Stromal cell of bone marrow (primary cell): ENCODE measurements at regions not wholly inside any gene's neighbourhood (a gene's known extent, or its start where the extent isn't known, plus 50 kb on each side); places are given as distances from the start of the nearest gene placed in this dataset.

Experiments
- DNase-seq: peaks from one replicate; pipeline ENCODE4 v3.0.0-alpha.2; 2012; ENCODE audit warnings: low read depth

- DNase-seq: no peak
These were observed 1480.4 kb downstream of the BRD1 start for GRCh38 chr22:48347311-48347710.

- no peak for DNase-seq
These were observed 1480.8 kb downstream of the BRD1 start for GRCh38 chr22:48346911-48347310.

DNA sequence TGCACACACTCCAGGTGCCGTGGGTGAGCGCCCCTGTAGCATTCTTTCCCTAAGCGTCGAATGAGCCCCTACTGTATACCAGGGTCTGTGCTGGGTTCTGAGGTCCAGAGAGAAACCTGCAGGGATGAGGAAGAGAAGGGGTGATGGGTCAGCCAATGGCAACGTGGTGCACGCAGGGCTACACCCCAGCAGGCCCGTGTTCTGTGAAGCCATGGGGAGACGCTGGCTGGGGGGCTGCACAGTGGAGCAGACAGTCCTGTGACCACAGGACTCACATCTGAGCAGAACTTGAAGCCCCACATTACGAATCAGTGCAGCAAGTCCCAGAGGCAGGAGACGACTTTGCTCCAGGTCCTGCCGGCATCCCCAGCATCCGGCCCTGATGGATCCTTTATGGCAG lies 1481.4 kb downstream of the BRD1 start:
- no peak for DNase-seq

GRCh38 chr22:48345631-48346030 lies 1482.0 kb downstream of the BRD1 start:
- DNase-seq: no peak

DNA sequence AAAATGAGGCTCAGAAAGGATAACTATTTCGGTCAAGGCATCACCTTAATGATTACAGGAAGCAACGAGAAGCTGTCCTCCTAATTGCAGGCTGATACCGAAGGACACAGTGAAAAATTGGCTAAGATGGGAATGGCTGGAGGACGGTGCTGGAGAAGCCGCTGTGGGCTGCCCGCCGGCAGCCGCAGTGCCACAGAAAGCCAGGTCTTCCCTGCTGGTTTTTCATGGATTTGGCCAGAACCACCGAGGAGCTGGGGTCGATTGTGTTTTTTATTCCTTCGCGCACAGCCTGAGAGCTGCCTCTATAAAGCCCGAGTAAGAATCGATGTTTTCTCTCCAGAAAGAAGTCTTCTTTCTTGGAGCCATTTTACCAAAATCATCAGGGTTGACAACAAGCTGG lies 1484.2 kb downstream of the BRD1 start:
- no peak for DNase-seq

DNA sequence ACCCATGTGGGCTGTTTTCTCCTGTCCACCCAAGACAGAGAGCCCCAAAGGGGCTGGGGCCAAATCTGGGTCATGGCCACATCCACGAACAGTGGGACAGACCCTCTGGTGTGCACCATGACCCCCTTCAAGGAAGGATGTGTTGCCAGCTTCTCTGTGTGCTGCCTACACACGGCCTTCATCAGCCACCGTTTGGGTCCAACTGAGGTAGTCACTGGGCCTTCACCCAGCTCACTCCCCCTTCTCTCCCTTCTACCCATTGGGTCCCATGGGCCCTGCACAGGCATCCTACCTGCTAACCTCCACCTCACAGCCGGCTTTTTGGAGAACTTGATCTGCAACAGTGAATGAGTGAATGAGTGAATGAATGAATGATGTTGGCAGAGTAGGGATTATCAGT lies 1484.9 kb downstream of the BRD1 start:
- no peak for DNase-seq

DNA sequence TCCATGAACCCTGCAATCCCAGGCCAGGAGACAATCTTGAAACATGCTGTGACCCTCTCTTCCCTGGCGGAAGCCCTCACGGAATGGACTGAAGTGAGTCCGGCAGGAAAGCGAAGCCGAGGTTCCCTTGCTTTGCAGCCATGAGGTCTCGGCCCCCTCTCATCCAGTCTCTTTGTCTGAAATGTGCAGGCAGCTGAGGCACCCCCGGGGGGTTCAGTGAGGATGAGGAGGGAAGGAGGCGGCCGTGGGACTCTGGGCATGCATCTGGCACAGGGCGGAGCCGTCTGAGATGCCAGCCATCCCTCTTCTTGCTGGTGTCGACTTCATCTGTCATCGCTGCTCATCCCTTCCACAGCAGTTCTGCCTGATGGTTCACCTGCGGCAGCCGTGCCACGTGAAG lies 1485.7 kb downstream of the BRD1 start:
- no peak for DNase-seq

DNA sequence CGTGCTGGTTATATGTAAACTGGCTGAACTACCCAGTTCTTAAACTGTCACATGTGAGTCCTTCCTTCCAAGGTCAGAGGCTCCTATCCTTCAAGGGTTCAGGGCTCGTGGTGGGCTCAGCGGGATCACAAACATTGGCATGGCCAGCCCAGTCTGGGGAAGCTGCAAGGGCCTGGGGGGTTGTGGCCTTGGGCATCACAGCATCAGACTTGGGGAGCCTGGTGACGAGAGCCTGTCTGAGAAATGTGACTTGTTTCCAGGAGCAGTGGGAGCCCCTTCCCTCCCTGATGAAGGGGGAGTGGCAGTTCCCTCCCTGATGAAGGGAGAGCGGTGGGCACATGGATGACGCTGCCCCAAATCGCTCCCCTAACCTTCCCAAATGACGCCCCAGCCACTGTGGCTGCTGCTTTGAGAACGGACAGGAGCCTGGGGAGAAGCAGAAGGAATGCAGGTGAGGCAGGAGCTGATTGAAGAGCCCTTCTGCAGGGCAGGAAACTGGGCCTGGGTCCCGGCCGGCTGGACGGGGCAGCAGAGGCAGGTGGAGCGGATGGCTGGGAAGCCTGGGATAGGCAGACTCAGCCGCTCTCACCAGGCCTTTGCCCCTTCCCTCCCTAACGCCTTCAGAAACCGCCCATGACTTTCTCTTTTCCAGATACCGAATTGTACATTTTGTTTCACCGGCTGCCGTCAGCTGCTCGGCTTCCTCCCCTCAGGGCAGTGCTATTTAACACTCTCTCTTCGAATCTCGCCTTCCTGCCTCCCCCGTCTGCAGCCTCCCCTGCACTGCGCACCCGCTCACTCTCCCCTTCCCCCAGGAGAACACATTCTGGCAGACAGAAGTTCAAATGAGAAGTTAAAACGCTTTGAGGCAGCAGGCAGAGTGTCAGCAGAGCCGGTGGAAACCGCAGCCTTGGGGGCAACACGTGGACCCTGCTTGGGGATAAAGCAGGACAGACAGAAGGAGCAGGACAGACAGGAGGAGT lies 1486.7 kb downstream of the BRD1 start:
- DNase-seq: no peak

DNA sequence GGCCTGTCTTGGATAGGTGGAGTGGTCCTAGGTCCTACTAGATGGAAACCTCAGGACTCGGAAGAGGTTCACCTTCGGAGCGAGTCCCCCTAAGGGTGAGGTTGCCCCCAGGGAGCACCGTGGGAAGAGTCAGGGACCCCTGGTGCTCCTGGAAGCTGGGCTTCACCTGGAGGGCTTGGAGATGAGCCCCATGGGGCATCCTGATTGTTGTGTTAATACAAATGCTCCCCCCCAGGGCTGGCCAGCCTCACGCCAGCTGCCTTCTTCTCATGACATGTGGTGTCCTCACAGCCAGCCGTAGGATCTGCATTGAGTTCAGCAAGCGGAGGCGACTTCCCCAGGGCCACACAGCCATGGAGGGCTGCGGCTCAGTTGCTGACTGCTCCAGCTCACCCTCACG lies 1487.5 kb downstream of the BRD1 start:
- DNase-seq: no peak

GRCh38 chr22:48338793-48339705 lies 1488.6 kb downstream of the BRD1 start:
- DNase-seq: no peak

DNA sequence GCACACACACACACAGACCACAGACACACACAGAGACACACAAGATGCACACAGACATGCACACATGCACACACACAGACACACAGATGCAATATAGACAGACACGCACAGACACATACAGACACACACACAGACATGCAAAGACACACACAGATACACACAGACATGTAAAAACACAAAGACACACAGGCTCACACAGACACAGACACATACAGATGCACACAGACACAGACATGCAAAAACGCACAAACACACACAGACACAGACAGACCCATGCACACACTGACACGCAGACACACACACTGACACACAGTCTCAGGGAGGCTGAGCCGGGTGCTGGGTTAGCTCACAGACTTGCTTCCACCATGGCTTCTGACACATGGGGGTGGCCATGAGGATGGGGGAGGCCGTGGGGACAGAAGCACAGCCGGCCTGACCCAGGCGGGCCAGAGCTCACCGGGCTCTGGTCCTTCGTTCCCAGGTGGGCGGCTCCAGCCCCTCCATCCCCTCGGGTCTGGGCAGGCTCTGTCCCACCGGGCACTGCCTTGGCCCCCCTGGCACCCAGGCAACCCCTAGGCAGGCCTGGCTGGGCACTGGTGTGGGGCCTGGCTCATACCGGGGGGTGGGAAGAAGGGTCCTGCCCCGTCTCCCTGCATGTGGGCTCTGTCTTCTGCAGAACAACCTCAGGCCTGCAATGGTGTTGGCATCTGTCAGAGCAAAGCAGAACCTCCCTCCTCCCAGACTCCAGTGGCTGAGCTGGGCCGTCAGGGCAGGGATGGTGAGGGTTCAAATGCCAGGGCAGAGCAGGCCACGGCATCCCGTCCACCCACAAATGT lies 1489.5 kb downstream of the BRD1 start:
- no peak for DNase-seq

- no peak for DNase-seq
These were observed 1491.2 kb downstream of the BRD1 start for GRCh38 chr22:48336339-48337060.

GRCh38 chr22:48335442-48336139 lies 1492.1 kb downstream of the BRD1 start:
- DNase-seq: no peak

DNA sequence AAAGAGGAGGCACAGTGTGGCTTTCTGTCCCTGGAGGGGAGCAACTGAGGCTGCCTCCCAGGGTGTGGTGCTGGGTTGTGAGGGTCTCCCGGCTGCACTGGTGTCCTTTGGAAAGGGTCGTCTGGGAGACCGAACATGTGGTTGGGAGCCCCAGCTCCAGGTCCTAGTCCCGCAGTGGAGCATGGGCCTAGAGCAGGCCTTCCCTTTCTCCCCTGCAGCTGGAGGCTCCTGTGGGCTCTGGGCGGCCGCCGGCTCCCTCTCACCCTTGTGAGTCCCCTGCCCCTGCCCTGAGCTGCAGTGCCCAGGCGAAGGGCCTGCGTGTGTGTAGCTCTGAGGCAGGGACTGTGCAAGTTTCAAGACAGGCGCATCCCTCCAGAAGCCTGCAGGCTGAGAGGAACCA lies 1492.7 kb downstream of the BRD1 start:
- no peak for DNase-seq

GRCh38 chr22:48333816-48334735 lies 1493.6 kb downstream of the BRD1 start:
- DNase-seq: no peak

DNA sequence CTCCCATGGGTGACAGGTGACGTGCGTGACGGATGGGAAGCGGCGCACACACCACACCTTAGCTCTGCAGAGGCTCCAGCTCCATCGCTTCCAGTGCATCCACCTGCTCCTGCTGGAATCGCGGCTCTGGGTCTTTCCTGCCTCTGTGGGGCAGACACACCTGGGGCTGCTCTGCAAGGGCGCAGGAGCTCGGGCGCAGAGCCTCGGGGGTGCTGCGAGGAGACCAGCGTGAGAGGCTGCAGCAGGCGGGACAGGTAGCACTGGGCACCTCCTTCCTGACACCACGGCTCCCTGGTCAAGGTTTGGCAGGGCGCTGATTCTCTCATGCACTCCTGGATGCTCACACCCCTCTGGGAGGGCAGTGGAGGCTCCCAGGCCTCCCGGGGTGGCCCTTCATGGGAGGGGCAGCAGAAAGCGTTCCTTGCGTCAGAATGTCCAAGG lies 1494.3 kb downstream of the BRD1 start:
- no peak for DNase-seq

GRCh38 chr22:48332438-48333322 lies 1495.0 kb downstream of the BRD1 start:
- DNase-seq: no peak

GRCh38 chr22:48331691-48332220 lies 1495.9 kb downstream of the BRD1 start:
- DNase-seq: no peak
